ENCODE measurements at regions not wholly inside any gene's neighbourhood (a gene's known extent, or its start where the extent isn't known, plus 50 kb on each side); places are given as distances from the start of the nearest gene placed in this dataset.
"Not testable (repeated sequence)": the region's sequence is repeated elsewhere in the genome, so short reads cannot be mapped to it uniquely, and the experiment has no call there.

- no peak for DNase-seq (ENCODE audit: low spot score)
These were observed 194.4 kb downstream of the CTTN start for GRCh38 chr11:70592641-70593165.

- DNase-seq (ENCODE audit: low spot score) = no peak
These were observed 195.2 kb downstream of the CTTN start for GRCh38 chr11:70593446-70593983.

- no peak for DNase-seq (ENCODE audit: low spot score)
These were observed 195.7 kb downstream of the CTTN start for GRCh38 chr11:70594031-70594430.

- no peak for DNase-seq (ENCODE audit: low spot score)
These were observed 196.3 kb downstream of the CTTN start for GRCh38 chr11:70594606-70595005.

GRCh38 chr11:70595016-70595415 is 196.7 kb downstream of the CTTN start:
- no peak for DNase-seq (ENCODE audit: low spot score)

- no peak for DNase-seq (ENCODE audit: low spot score)
These were observed 197.1 kb downstream of the CTTN start for GRCh38 chr11:70595452-70595851.

GRCh38 chr11:70596091-70596490 is 197.8 kb downstream of the CTTN start:
- no peak for DNase-seq (ENCODE audit: low spot score)

- DNase-seq (ENCODE audit: low spot score) = no peak
These were observed 198.8 kb downstream of the CTTN start for GRCh38 chr11:70597006-70597555.

GRCh38 chr11:70597751-70598625 is 199.7 kb downstream of the CTTN start:
- DNase-seq (ENCODE audit: low spot score) = no peak

- not testable (repeated sequence) for DNase-seq (ENCODE audit: low spot score)
These were observed 202.6 kb downstream of the CTTN start for GRCh38 chr11:70600911-70601415.

- DNase-seq (ENCODE audit: low spot score) = no peak
These were observed 203.7 kb downstream of the CTTN start for GRCh38 chr11:70601861-70602538.

GRCh38 chr11:70603114-70603755 is 204.9 kb downstream of the CTTN start:
- DNase-seq (ENCODE audit: low spot score) = no peak

- DNase-seq (ENCODE audit: low spot score) = peak; percentile 14
These were observed 205.5 kb downstream of the CTTN start for GRCh38 chr11:70603756-70604211.

GRCh38 chr11:70604221-70604620 is 205.9 kb downstream of the CTTN start:
- no peak for DNase-seq (ENCODE audit: low spot score)

GRCh38 chr11:70604630-70605467 is 206.5 kb downstream of the CTTN start:
- DNase-seq (ENCODE audit: low spot score) = no peak

- no peak for DNase-seq (ENCODE audit: low spot score)
These were observed 207.1 kb downstream of the CTTN start for GRCh38 chr11:70605468-70605815.

- no peak for DNase-seq (ENCODE audit: low spot score)
These were observed 207.5 kb downstream of the CTTN start for GRCh38 chr11:70605846-70606245.

- DNase-seq (ENCODE audit: low spot score) = no peak
These were observed 208.1 kb downstream of the CTTN start for GRCh38 chr11:70606248-70606950.

- DNase-seq (ENCODE audit: low spot score) = no peak
These were observed 208.6 kb downstream of the CTTN start for GRCh38 chr11:70606951-70607330.

GRCh38 chr11:70607561-70607960 is 209.2 kb downstream of the CTTN start:
- DNase-seq (ENCODE audit: low spot score) = no peak

All from germinal center (tissue), 1 donor.